ENCODE measurements at regions not wholly inside any gene's neighbourhood (a gene's known extent, or its start where the extent isn't known, plus 50 kb on each side); places are given as distances from the start of the nearest gene placed in this dataset.

- H3K4me1 ChIP-seq (ENCODE audit: control insufficient read depth in 1 of 2, insufficient read depth in 2 of 2, low read depth in 1 of 2, low read length in 1 of 2): peaks cover 0 to 6% of the 10 kb centered on the region in 2 experiments; a peak in 2 of 4 replicates
- H4K20me1 ChIP-seq (ENCODE audit: insufficient read depth): no peaks in the 10 kb centered on the region
- no peaks in the 10 kb centered on the region for H3F3A ChIP-seq (replicated peaks; ENCODE audit: insufficient read depth)
- no peak overlapping the region for H3K4me2 ChIP-seq
- ChIA-PET CTCF (no interaction called here), POLR2A (no interaction called here)
- WGBS (ENCODE audit: low lambda C conversion rate): 68% methylated on average over 3 of the region's 3 CpGs
- no peaks in the 10 kb centered on the region; the same call in 1 of the 2 replicates for H3K27me3 ChIP-seq (ENCODE audit: insufficient read depth)
- no peaks in the 10 kb centered on the region for H3K36me3 ChIP-seq (replicated peaks in 1 of 2; ENCODE audit: control insufficient read depth in 1 of 2, insufficient read depth in 2 of 2, low read length in 1 of 2)
- H3K9me3 ChIP-seq: no peaks in the 10 kb centered on the region
- no peak overlapping the region for H2AFZ ChIP-seq (ENCODE audit: low read depth)
- no peak overlapping the region for H3K27ac ChIP-seq (ENCODE audit: low read depth in 2 of 2, low read length in 1 of 2)
- H3K9me2 ChIP-seq: no peaks in the 10 kb centered on the region
- no peak overlapping the region for H3K9ac ChIP-seq
- TF ChIP-seq POLR2AphosphoS5 (IDR thresholded peaks at IDR 0.05; ENCODE audit: low read depth, low read length): no peak
- TF ChIP-seq ZBTB33 (IDR thresholded peaks at IDR 0.05; ENCODE audit: borderline replicate concordance, low read depth): no peak
- TF ChIP-seq GABPA (IDR thresholded peaks at IDR 0.05; ENCODE audit: low read depth): no peak
- no peak overlapping the region for H3K4me3 ChIP-seq (ENCODE audit: low read depth in 2 of 2, low read length in 1 of 2)
- no peaks in the 10 kb centered on the region for H3K79me2 ChIP-seq (ENCODE audit: insufficient read depth)
- no peak for DNase-seq
Measured at GRCh38 chr3:23111797-23112196, 91.3 kb upstream of the UBE2E2 start.

- H3K27me3 ChIP-seq (ENCODE audit: insufficient read depth): no peaks in the 10 kb centered on the region; the same call in 1 of the 2 replicates
- ChIA-PET POLR2A (no interaction called here), CTCF (no interaction called here)
- 92% methylated on average over 1 of the region's 1 CpG for WGBS (ENCODE audit: low lambda C conversion rate)
- no peaks in the 10 kb centered on the region for H3K79me2 ChIP-seq (ENCODE audit: insufficient read depth)
- no peak overlapping the region for H3K27ac ChIP-seq (ENCODE audit: low read depth in 2 of 2, low read length in 1 of 2)
- no peak overlapping the region for H2AFZ ChIP-seq (ENCODE audit: low read depth)
- no peaks in the 10 kb centered on the region for H3F3A ChIP-seq (replicated peaks; ENCODE audit: insufficient read depth)
- H4K20me1 ChIP-seq (ENCODE audit: insufficient read depth): no peaks in the 10 kb centered on the region
- H3K4me1 ChIP-seq (ENCODE audit: control insufficient read depth in 1 of 2, insufficient read depth in 2 of 2, low read depth in 1 of 2, low read length in 1 of 2): peaks cover 0 to 6% of the 10 kb centered on the region in 2 experiments; a peak in 2 of 4 replicates
- TF ChIP-seq YY1 (IDR thresholded peaks at IDR 0.05; ENCODE audit: low read depth): no peak
- no peak overlapping the region for H3K9ac ChIP-seq
- H3K4me2 ChIP-seq: no peak overlapping the region
- H3K36me3 ChIP-seq (replicated peaks in 1 of 2; ENCODE audit: control insufficient read depth in 1 of 2, insufficient read depth in 2 of 2, low read length in 1 of 2): no peaks in the 10 kb centered on the region
- no peak for DNase-seq
- H3K4me3 ChIP-seq (ENCODE audit: low read depth in 2 of 2, low read length in 1 of 2): no peak overlapping the region
- H3K9me3 ChIP-seq: no peaks in the 10 kb centered on the region
- H3K9me2 ChIP-seq: no peaks in the 10 kb centered on the region
Measured at GRCh38 chr3:23112491-23112890, 90.6 kb upstream of the UBE2E2 start.

DNA sequence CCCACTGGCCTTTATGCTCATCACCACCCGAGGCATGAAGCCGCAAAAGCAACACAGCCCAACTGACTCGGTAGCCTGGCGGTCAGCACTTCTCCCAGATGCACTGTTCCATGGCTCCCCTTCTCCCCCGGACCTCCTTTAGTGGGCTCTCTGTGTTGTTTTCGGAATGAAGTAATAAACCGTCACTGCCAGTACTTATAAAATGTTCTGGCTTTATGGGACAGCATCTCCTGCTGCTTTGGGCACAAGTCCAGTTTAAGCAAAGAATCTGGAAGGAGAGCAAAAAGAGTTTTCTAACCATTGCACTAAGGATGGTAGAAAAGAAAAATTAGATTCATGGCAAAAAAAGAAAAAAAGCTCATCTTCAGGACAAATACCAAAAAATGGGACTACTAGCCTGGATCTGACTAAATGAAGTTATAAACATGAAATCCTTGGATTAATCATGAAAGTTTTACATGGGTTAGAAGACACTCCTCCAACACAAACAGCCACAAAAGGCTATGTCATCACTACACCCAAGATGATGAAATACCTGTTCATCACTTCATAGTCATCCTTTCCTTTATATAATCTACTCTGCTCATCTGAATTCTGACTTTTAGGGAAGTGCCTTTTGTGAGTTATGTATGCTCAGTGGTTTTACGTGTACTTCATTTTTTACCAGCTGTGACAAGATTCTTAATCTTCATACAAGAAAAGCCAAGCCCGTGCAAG, 89.5 kb upstream of the UBE2E2 start:
- Histone ChIP-seq H3K4me2 (no peak overlapping the region), H3K4me1 (ENCODE audit: control insufficient read depth in 1 of 2, insufficient read depth in 2 of 2, low read depth in 1 of 2, low read length in 1 of 2) (peaks cover 0 to 6% of the 10 kb centered on the region in 2 experiments; a peak in 2 of 4 replicates), H2AFZ (ENCODE audit: low read depth) (no peak overlapping the region), H3K9me3 (no peaks in the 10 kb centered on the region), H3K4me3 (ENCODE audit: low read depth in 2 of 2, low read length in 1 of 2) (no peak overlapping the region), H3K36me3 (replicated peaks in 1 of 2; ENCODE audit: control insufficient read depth in 1 of 2, insufficient read depth in 2 of 2, low read length in 1 of 2) (no peaks in the 10 kb centered on the region), H3F3A (replicated peaks; ENCODE audit: insufficient read depth) (no peaks in the 10 kb centered on the region), H3K9me2 (no peaks in the 10 kb centered on the region), H3K27ac (ENCODE audit: low read depth in 2 of 2, low read length in 1 of 2) (no peak overlapping the region), H3K79me2 (ENCODE audit: insufficient read depth) (no peaks in the 10 kb centered on the region), H3K9ac (no peak overlapping the region), H3K27me3 (ENCODE audit: insufficient read depth) (no peaks in the 10 kb centered on the region; the same call in 1 of the 2 replicates), H4K20me1 (ENCODE audit: insufficient read depth) (no peaks in the 10 kb centered on the region)
- CTCF ChIA-PET: no interaction called here
- POLR2A ChIA-PET: no interaction called here
- TF ChIP-seq RFX5 (IDR thresholded peaks at IDR 0.05; ENCODE audit: low read length): no peak
- no peak for TF ChIP-seq RAD21 (IDR thresholded peaks at IDR 0.05; ENCODE audit: low read length)
- no peak for TF ChIP-seq TEAD4 (IDR thresholded peaks at IDR 0.05; ENCODE audit: borderline replicate concordance, insufficient read depth)
- TF ChIP-seq MXI1 (IDR thresholded peaks at IDR 0.05; ENCODE audit: low read depth, low read length): no peak
- no peak for TF ChIP-seq ELF1 (IDR thresholded peaks at IDR 0.05)
- no peak for TF ChIP-seq RCOR1 (IDR thresholded peaks at IDR 0.05; ENCODE audit: low read length)
- TF ChIP-seq YY1 (IDR thresholded peaks at IDR 0.05; ENCODE audit: low read depth): no peak
- no peak for TF ChIP-seq GABPA (IDR thresholded peaks at IDR 0.05; ENCODE audit: low read depth)
- no peak for TF ChIP-seq NFIC (IDR thresholded peaks at IDR 0.05; ENCODE audit: borderline replicate concordance)
- no peak for TF ChIP-seq MAX (IDR thresholded peaks at IDR 0.05; ENCODE audit: low read depth)
- no peak for TF ChIP-seq USF1 (IDR thresholded peaks at IDR 0.05; ENCODE audit: borderline replicate concordance, low read depth)
- TF ChIP-seq, protein P1, sequence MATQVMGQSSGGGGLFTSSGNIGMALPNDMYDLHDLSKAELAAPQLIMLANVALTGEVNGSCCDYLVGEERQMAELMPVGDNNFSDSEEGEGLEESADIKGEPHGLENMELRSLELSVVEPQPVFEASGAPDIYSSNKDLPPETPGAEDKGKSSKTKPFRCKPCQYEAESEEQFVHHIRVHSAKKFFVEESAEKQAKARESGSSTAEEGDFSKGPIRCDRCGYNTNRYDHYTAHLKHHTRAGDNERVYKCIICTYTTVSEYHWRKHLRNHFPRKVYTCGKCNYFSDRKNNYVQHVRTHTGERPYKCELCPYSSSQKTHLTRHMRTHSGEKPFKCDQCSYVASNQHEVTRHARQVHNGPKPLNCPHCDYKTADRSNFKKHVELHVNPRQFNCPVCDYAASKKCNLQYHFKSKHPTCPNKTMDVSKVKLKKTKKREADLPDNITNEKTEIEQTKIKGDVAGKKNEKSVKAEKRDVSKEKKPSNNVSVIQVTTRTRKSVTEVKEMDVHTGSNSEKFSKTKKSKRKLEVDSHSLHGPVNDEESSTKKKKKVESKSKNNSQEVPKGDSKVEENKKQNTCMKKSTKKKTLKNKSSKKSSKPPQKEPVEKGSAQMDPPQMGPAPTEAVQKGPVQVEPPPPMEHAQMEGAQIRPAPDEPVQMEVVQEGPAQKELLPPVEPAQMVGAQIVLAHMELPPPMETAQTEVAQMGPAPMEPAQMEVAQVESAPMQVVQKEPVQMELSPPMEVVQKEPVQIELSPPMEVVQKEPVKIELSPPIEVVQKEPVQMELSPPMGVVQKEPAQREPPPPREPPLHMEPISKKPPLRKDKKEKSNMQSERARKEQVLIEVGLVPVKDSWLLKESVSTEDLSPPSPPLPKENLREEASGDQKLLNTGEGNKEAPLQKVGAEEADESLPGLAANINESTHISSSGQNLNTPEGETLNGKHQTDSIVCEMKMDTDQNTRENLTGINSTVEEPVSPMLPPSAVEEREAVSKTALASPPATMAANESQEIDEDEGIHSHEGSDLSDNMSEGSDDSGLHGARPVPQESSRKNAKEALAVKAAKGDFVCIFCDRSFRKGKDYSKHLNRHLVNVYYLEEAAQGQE (IDR thresholded peaks at IDR 0.05; ENCODE audit: low read depth, low read length): no peak
- 74% methylated on average over 9 of the region's 9 CpGs for WGBS (ENCODE audit: low lambda C conversion rate)
- DNase-seq: no peak

All from SK-N-SH (cell line).